ENCODE measurements at regions not wholly inside any gene's neighbourhood (a gene's known extent, or its start where the extent isn't known, plus 50 kb on each side); places are given as distances from the start of the nearest gene placed in this dataset.

DNA sequence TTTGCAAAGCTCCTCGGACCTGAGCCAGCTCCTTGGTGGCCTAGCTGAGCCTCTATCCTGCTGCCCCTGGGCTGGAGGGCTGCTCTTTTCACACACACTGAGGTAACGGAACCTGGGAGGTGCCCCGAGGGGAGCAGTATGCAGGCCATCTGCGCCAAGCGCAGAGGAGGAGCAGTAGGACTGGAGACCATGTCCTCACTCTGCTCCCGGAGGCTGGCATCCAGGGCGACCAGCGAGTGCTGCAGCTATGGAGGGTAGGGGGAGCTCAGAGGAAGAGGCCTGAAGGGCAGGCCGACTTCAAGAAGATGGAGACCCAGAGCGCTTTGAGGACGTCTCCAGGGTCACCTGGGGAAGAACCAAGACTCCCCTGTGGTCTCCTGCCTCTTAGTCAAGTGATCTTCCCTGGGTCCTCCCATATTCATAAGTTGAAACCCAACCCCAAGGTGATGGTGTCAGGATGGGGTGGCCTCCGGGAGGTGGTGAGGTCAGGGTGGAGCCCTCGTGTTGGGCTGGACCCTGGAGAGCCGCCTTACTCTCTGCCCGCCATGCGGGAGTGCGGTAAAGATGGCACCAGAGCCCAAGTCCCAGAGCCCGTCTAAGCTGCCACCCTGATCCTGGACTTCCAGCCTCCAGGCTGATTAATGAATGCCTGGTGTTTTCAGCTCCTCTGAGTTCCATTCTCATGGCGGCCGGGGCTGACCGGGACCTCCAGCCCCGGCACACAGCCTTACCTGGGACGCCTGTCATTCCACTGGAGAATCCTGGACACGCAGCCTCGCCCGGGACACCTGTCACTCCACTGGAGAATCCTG is 160.7 kb downstream of the NDUFA10 start:
- DNase-seq, result no peak

GRCh38 chr2:239862613-239863012 is 162.5 kb downstream of the NDUFA10 start:
- DNase-seq, result no peak

DNA sequence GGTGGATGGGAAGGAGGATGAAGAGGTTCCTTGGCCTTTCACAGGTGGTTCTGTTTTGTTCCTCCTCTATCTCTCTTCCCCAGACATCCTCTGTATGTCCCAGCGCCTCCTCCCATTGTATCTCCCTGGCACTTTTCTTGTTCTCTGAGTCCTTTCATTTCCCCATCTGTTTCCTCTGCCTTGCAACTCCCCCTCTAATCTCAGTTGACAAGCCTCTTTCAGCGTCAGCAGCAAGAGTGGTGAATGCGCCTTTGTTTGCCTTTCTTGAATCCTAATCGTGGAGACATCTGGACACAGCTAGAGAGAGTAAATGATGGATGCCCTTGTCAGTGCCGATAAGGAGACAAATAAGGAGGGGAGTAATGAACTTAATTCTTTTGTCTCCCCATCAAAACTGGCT is 167.0 kb downstream of the NDUFA10 start:
- no peak for DNase-seq

GRCh38 chr2:239857591-239857990 is 167.6 kb downstream of the NDUFA10 start:
- no peak for DNase-seq

DNA sequence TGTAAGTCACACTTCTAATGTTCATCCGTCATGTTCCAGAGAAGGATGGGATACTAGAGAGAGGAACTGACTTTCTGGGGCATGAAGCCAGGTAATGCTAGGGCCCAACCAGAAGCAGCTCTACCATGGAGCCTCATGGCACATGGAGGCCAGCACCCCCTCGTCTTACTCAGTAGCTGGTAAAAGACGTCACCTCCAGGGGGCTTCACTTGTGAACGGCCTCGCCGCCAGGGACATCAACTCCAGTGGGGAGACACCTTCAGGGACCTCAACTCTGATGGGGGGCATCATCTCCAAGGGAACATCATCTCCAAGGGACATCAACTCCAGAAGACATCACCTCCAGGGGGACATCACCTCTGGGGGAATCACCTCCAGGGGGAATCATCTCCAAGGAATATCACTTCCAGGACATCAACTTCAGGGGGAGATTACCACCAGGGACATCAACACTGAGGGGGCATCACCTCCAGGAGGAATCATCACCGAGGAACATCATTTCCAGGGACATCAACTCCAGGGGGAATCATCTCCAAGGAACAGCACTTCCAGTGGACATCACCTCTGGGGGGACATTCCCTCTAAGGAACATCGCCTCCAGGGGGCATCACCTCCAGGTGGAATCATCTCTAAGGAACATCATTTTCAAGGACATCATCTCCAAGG is 168.4 kb downstream of the NDUFA10 start:
- DNase-seq, result no peak

DNA sequence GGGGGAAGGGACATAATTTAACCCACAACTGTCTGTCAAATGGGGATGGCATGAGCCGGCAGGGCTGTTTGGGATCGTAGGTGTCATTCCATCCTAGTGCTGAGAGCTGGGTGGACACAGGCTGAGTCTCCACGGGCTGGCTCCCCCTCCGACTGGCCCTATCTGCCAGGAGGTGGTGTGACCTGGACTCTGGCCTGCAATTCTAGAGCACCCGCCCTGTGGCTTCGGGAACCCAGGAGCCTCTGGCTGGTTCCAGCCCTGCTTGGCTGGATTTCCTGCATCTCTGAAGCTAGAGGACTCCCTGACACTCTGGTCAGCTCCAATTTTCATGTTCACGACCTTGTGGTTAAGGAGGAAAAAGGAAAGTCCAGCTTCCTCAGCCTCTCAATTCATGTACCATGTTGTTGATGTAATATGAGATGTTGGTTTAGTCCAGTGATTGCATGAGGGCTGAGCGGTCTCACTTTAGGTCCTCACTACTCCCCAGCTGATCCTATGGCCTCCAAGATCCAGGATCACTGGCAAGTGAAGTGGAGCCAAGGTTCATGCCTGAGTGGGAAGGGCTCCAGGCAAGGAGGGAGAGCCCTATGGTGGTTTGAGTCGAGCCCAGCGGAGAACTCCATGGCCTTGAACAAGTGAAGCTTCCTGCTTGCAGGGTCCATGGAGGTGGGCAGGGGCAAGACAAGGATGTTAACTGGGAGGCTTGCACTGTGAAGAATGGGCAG is 169.1 kb downstream of the NDUFA10 start:
- DNase-seq, result no peak

GRCh38 chr2:239854596-239854995 is 170.5 kb downstream of the NDUFA10 start:
- no peak for DNase-seq

- no peak for DNase-seq
Measured at GRCh38 chr2:239853706-239854327, 171.3 kb downstream of the NDUFA10 start.

GRCh38 chr2:239853121-239853520 is 172.0 kb downstream of the NDUFA10 start:
- no peak for DNase-seq

DNA sequence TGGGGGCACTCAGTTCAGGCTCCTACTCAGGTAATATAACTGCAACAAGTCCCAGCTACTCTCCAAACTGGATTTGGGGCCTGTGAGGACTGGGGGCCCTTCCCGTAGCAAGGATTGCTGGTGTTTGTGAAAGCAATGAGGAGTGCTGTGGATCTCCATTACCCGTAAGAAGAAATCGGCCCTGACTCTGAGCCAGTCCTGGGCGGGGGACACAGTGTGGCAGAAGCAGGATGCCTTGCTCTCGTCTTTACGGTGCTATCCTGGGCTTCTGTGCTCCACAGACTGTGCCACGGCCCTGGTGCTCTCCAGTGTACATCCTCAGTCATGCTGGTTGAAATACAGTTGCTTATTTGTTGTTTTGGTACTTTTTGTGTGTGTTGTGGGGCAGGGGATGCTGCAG is 172.9 kb downstream of the NDUFA10 start:
- DNase-seq, result no peak

- DNase-seq, result no peak
Measured at GRCh38 chr2:239846789-239847676, 178.1 kb downstream of the NDUFA10 start.

DNA sequence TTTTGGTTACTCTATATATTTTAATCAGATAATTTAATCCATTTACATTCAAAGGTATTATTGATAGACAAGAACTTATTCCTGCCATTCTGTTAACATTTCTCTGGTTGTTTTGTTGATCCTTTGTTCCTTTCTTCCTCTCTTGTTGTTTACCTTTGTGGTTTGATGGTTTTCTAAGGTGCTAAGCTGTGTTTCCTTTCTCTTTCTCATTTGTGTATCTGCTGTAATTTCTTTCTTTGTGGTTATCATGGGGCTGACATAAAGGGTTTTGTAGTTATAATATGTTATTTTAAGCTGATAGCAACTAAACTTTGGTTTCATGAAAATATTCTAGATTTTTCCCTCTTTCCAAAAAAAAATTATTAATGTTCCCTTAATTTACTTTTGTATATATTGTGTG is 179.2 kb downstream of the NDUFA10 start:
- no peak for DNase-seq

DNA sequence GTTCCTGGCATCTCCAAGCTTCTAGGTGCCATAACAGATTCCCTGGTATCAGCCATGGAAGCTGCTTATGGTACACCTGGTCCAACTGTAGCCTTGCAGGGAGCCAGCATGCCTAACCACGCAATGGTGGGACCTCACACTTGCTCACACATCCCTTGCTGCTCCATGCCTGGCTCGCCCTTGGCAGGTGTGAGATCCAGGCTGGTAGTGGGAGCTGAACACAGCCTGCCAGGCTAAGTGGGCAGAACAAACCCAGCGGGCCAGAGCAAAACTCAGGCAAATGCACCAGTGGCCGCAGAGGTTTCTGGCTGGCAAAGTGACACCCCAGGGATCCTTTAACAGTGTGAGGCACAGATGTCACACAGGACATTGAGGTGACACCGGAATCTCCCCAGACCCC is 185.8 kb downstream of the NDUFA10 start:
- DNase-seq, result no peak

GRCh38 chr2:239836021-239836765 is 188.9 kb downstream of the NDUFA10 start:
- DNase-seq, result peak; percentile 38

DNA sequence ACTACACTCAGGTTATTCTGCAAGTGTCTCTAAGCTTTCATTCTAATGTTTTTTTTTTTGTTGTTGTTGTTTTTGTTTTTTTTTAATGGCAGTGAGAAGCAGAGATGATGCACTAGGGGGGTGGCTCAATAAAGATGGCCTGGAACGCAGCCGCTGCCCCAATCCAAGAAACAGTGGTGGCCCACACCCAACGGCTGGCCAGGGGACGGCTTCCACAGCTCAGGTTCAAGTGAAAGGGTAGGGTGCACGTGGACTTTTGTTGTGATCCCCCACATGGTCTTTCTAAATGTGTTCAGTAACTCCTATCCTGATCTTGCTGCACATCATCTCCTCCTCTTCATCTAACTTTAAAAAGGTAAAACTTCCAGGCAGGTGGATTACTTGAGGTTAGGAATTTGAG is 190.1 kb downstream of the NDUFA10 start:
- DNase-seq, result peak; percentile 8

GRCh38 chr2:239834143-239834542 is 191.0 kb downstream of the NDUFA10 start:
- peak; percentile 36 for DNase-seq

- DNase-seq, result peak; percentile 38
Measured at GRCh38 chr2:239833269-239834109, 191.7 kb downstream of the NDUFA10 start.

GRCh38 chr2:239832490-239833268 is 192.5 kb downstream of the NDUFA10 start:
- peak; percentile 55 for DNase-seq

- peak; percentile 21 for DNase-seq
Measured at GRCh38 chr2:239831861-239832489, 193.2 kb downstream of the NDUFA10 start.

Data from activated effector memory CD4-positive, alpha-beta T cell treated with anti-CD3 and anti-CD28 coated beads, Interleukin-2, amount 50 U/mL, for 16 hours (primary cell).